Left lung (tissue), 4 donors: ENCODE measurements at regions not wholly inside any gene's neighbourhood (a gene's known extent, or its start where the extent isn't known, plus 50 kb on each side); places are given as distances from the start of the nearest gene placed in this dataset.

Experiments
- ATAC-seq: fragments of 200-7000 bp; cut with Tn5 transposase; one replicate; pipeline ENCODE4 v1.9.1; 2020; ENCODE audit warnings: moderate library complexity
- DNase-seq, 4 donors: peaks; one replicate each; pipeline ENCODE4 v3.0.0-alpha.2; 2013 to 2020
- H3K27ac ChIP-seq, 2 donors: fragments of 200-600 bp; sonication (generic) in 1 of 2; one replicate each; pipeline versions ENCODE4 v1.5.0 to v1.8.0; 2020 to 2021
- H3K27me3 ChIP-seq, 2 donors: fragments of 200-600 bp; sonication (generic) in 1 of 2; one replicate each; pipeline versions ENCODE4 v1.5.0 to v1.8.0; 2020 to 2021
- H3K36me3 ChIP-seq, 2 donors: fragments of 200-600 bp; sonication (generic) in 1 of 2; one replicate each; pipeline versions ENCODE4 v1.5.0 to v1.8.0; 2020 to 2021
- H3K4me1 ChIP-seq, 2 donors: fragments of 200-600 bp; one replicate each; pipeline ENCODE4 v1.8.0; 2021
- H3K4me3 ChIP-seq, 2 donors: fragments of 200-600 bp; sonication (generic) in 1 of 2; one replicate each; pipeline versions ENCODE4 v1.5.0 to v1.8.0; 2020 to 2021; ENCODE audit warnings: mild to moderate bottlenecking in 1 of 2
- H3K9me3 ChIP-seq, 2 donors: fragments of 200-600 bp; sonication (generic) in 1 of 2; one replicate each; pipeline versions ENCODE4 v1.5.0 to v1.8.0; 2020 to 2021
- CTCF ChIP-seq, 2 donors: fragments of 200-600 bp; sonication (generic) in 1 of 2; IDR thresholded peaks; one replicate each; pipeline versions ENCODE4 v1.5.0 to v1.8.0; 2021; ENCODE audit warnings: antibody characterized with exemption in 2 of 2
- intact Hi-C, 2 donors: fragments of 100-400 bp; cut with DNase I; formaldehyde crosslinking; loops; one replicate each; pipeline versions ENCODE4 v1.11.2 to v1.14.2; 2022
- donor health status: DM: no; HTN: yes; CAD: no.
- donor health status: DM: no; HTN: no; CAD: no.

- Histone ChIP-seq H3K4me3 (no peak overlapping the region), H3K9me3 (peaks cover 0 to 14% of the 10 kb centered on the region in 2 donors), H3K27ac (no peak overlapping the region), H3K4me1 (no peaks in the 10 kb centered on the region), H3K27me3 (peaks cover 0 to 16% of the 10 kb centered on the region in 2 donors), H3K36me3 (no peaks in the 10 kb centered on the region)
- intact Hi-C loops, result no loop called here
- no peak for TF ChIP-seq CTCF (IDR thresholded peaks at IDR 0.05)
- DNase-seq (no peak), ATAC-seq (no peak)
Observed at GRCh38 chr10:128237710-128238109, 111.5 kb upstream of the MKI67 start.

- ATAC-seq (no peak), DNase-seq (no peak)
- intact Hi-C loops, result no loop called here
- Histone ChIP-seq H3K36me3 (no peaks in the 10 kb centered on the region), H3K27me3 (peaks cover 0 to 7% of the 10 kb centered on the region in 2 donors), H3K27ac (no peak overlapping the region), H3K9me3 (no peaks in the 10 kb centered on the region), H3K4me1 (no peaks in the 10 kb centered on the region), H3K4me3 (no peak overlapping the region)
- no peak for TF ChIP-seq CTCF (IDR thresholded peaks at IDR 0.05)
Observed at GRCh38 chr10:128241023-128241422, 114.8 kb upstream of the MKI67 start.

- intact Hi-C loops, result no loop called here
- peak in 1 of 4 donors; percentile 60 for DNase-seq
- TF ChIP-seq CTCF (IDR thresholded peaks at IDR 0.05), result no peak
- Histone ChIP-seq H3K27me3 (peaks cover 0 to under 1% of the 10 kb centered on the region in 2 donors), H3K36me3 (no peaks in the 10 kb centered on the region), H3K9me3 (no peaks in the 10 kb centered on the region), H3K4me1 (no peaks in the 10 kb centered on the region), H3K4me3 (no peak overlapping the region), H3K27ac (no peak overlapping the region)
- ATAC-seq, result no peak
Observed at GRCh38 chr10:128242641-128243040, 116.4 kb upstream of the MKI67 start.

- intact Hi-C loops, result no loop called here
- DNase-seq, result no peak
- Histone ChIP-seq H3K27me3 (no peaks in the 10 kb centered on the region), H3K27ac (no peak overlapping the region), H3K4me1 (no peaks in the 10 kb centered on the region), H3K9me3 (no peaks in the 10 kb centered on the region), H3K4me3 (no peak overlapping the region), H3K36me3 (no peaks in the 10 kb centered on the region)
- TF ChIP-seq CTCF (IDR thresholded peaks at IDR 0.05), result no peak
- no peak for ATAC-seq
Observed at GRCh38 chr10:128245026-128245425, 118.8 kb upstream of the MKI67 start.

GRCh38 chr10:128247576-128247975, 121.4 kb upstream of the MKI67 start:
- TF ChIP-seq CTCF (IDR thresholded peaks at IDR 0.05), result no peak
- H3K36me3 ChIP-seq, result no peaks in the 10 kb centered on the region
- ATAC-seq, result no peak

More at GRCh38 chr10:128247576-128247975, 121.4 kb upstream of the MKI67 start:
- DNase-seq, result peak in 1 of 4 donors; percentile 43
- H3K9me3 ChIP-seq, result no peaks in the 10 kb centered on the region
- H3K27me3 ChIP-seq, result peaks cover 0 to 15% of the 10 kb centered on the region in 2 donors
- no peaks in the 10 kb centered on the region for H3K4me1 ChIP-seq
- intact Hi-C loops, result no loop called here
- H3K27ac ChIP-seq, result no peak overlapping the region
- H3K4me3 ChIP-seq, result no peak overlapping the region
